Astrocyte of the spinal cord (primary cell): ENCODE measurements at regions not wholly inside any gene's neighbourhood (a gene's known extent, or its start where the extent isn't known, plus 50 kb on each side); places are given as distances from the start of the nearest gene placed in this dataset.
"Not testable (repeated sequence)": the region's sequence is repeated elsewhere in the genome, so short reads cannot be mapped to it uniquely, and the experiment has no call there.

Source experiments
- DNase-seq: peaks from one replicate; pipeline ENCODE4 v3.0.0; 2011; ENCODE audit warnings: low read depth, low spot score
- H3K4me3 ChIP-seq: 2 replicates; pipeline ENCODE4 v1.5.1; 2011; ENCODE audit warnings: low read depth, mild to moderate bottlenecking, low read length, moderate library complexity
- CTCF ChIP-seq: IDR thresholded peaks from 2 replicates; pipeline ENCODE4 v1.5.1; 2012; ENCODE audit warnings: low read depth, mild to moderate bottlenecking, low read length, inconsistent platforms
- in situ Hi-C: cut with HindIII; loops from 2 replicates; pipeline ENCODE4 v1.10.0; 2017; ENCODE audit warnings: low sequenced_read_pairs

GRCh38 chr14:105615986-105616801, 89.8 kb downstream of the TMEM121 start:
- DNase-seq, in situ Hi-C loops, H3K4me3 ChIP-seq: not testable (repeated sequence)

GRCh38 chr14:105616802-105617192, 90.4 kb downstream of the TMEM121 start:
- DNase-seq: no peak
- no peak overlapping the region for H3K4me3 ChIP-seq
- no peak for TF ChIP-seq CTCF
- in situ Hi-C loops: no loop called here

GRCh38 chr14:105617201-105617777, 90.9 kb downstream of the TMEM121 start:
- in situ Hi-C loops: no loop called here
- no peak overlapping the region for H3K4me3 ChIP-seq
- DNase-seq: no peak
- TF ChIP-seq CTCF: no peak

- H3K4me3 ChIP-seq, in situ Hi-C loops, DNase-seq: not testable (repeated sequence)
These were observed 91.4 kb downstream of the TMEM121 start for GRCh38 chr14:105617805-105618204.

- DNase-seq, in situ Hi-C loops, H3K4me3 ChIP-seq: not testable (repeated sequence)
These were observed 92.9 kb downstream of the TMEM121 start for GRCh38 chr14:105619324-105619723.

GRCh38 chr14:105620178-105620864, 93.9 kb downstream of the TMEM121 start:
- in situ Hi-C loops, DNase-seq, H3K4me3 ChIP-seq: not testable (repeated sequence)

- H3K4me3 ChIP-seq, in situ Hi-C loops, DNase-seq: not testable (repeated sequence)
These were observed 94.6 kb downstream of the TMEM121 start for GRCh38 chr14:105620865-105621471.

GRCh38 chr14:105621479-105622328, 95.3 kb downstream of the TMEM121 start:
- DNase-seq, in situ Hi-C loops, H3K4me3 ChIP-seq: not testable (repeated sequence)

- TF ChIP-seq CTCF: no peak
- no peak for DNase-seq
- in situ Hi-C loops: no loop called here
- H3K4me3 ChIP-seq: no peak overlapping the region
These were observed 96.1 kb downstream of the TMEM121 start for GRCh38 chr14:105622329-105622955.

- in situ Hi-C loops, DNase-seq, H3K4me3 ChIP-seq: not testable (repeated sequence)
These were observed 96.8 kb downstream of the TMEM121 start for GRCh38 chr14:105623178-105623577.

- in situ Hi-C loops, H3K4me3 ChIP-seq, DNase-seq: not testable (repeated sequence)
These were observed 98.0 kb downstream of the TMEM121 start for GRCh38 chr14:105624346-105624745.

- in situ Hi-C loops, DNase-seq, H3K4me3 ChIP-seq: not testable (repeated sequence)
These were observed 98.5 kb downstream of the TMEM121 start for GRCh38 chr14:105624749-105625434.
